ENCODE measurements at regions not wholly inside any gene's neighbourhood (a gene's known extent, or its start where the extent isn't known, plus 50 kb on each side); places are given as distances from the start of the nearest gene placed in this dataset.

DNA sequence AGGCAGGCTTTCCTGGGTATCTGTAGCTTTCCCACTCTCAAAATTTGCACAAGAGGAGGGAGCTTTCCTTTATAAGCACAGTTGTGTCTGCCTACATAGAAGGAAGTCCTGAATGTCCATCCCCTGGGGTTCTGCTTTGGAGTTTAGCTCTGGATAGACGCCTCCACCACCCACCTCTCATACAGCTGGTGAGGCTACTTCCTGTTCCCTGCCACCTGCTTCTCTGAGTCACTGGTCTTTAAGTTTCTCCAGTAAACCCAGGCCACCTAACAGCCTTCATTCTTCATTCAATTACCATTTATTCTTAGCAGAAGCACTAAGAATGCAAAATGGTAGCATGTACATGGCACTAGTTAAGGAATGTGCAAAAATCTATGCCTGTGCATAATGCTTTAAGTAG is 407.8 kb downstream of the CDH2 start:
- H3K36me3 Mint-ChIP-seq (ENCODE audit: low read depth), result no peaks in the 10 kb centered on the region
- intact Hi-C loops (cut with micrococcal nuclease), result no loop called here
- no peak for DNase-seq
- H3K4me1 Mint-ChIP-seq (ENCODE audit: low read depth), result no peaks in the 10 kb centered on the region
- H3K27me3 Mint-ChIP-seq, result no peaks in the 10 kb centered on the region
- H3K4me3 Mint-ChIP-seq, result no peak overlapping the region
- ATAC-seq, result no peak
- H3K27ac Mint-ChIP-seq, result no peak overlapping the region
- ChIA-PET POLR2A (no interaction called here), CTCF (no interaction called here)
- TF ChIP-seq, protein P1, sequence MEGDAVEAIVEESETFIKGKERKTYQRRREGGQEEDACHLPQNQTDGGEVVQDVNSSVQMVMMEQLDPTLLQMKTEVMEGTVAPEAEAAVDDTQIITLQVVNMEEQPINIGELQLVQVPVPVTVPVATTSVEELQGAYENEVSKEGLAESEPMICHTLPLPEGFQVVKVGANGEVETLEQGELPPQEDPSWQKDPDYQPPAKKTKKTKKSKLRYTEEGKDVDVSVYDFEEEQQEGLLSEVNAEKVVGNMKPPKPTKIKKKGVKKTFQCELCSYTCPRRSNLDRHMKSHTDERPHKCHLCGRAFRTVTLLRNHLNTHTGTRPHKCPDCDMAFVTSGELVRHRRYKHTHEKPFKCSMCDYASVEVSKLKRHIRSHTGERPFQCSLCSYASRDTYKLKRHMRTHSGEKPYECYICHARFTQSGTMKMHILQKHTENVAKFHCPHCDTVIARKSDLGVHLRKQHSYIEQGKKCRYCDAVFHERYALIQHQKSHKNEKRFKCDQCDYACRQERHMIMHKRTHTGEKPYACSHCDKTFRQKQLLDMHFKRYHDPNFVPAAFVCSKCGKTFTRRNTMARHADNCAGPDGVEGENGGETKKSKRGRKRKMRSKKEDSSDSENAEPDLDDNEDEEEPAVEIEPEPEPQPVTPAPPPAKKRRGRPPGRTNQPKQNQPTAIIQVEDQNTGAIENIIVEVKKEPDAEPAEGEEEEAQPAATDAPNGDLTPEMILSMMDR (IDR thresholded peaks at IDR 0.05), result no peak
- H3K9me3 Mint-ChIP-seq, result peaks cover 3% of the 10 kb centered on the region

DNA sequence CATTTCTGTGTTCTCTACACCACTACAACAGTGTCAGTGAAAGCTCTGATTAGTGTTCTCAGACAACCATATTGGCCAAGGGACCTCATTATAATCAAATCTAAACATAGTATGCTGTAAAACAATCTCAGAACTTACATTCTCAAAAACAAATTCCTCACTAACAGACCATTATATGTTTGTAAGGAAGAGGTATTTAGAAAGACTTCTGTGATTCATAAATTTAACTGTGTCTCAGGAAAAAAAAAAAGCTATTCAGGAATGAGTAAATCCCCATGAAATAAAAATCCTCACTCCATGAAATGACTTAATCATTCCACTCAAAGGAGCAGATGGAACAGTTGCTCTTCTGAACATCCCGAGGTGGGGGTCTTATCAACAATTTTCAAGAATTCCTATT is 413.0 kb downstream of the CDH2 start:
- intact Hi-C loops (cut with micrococcal nuclease), result no loop called here
- peaks cover 3% of the 10 kb centered on the region for H3K9me3 Mint-ChIP-seq
- ChIA-PET CTCF (no interaction called here), POLR2A (no interaction called here)
- no peaks in the 10 kb centered on the region for H3K4me1 Mint-ChIP-seq (ENCODE audit: low read depth)
- no peak for DNase-seq
- TF ChIP-seq, protein P1 (IDR thresholded peaks at IDR 0.05), result no peak
- H3K4me3 Mint-ChIP-seq, result no peak overlapping the region
- H3K36me3 Mint-ChIP-seq (ENCODE audit: low read depth), result no peaks in the 10 kb centered on the region
- H3K27me3 Mint-ChIP-seq, result no peaks in the 10 kb centered on the region
- ATAC-seq, result no peak
- no peak overlapping the region for H3K27ac Mint-ChIP-seq

DNA sequence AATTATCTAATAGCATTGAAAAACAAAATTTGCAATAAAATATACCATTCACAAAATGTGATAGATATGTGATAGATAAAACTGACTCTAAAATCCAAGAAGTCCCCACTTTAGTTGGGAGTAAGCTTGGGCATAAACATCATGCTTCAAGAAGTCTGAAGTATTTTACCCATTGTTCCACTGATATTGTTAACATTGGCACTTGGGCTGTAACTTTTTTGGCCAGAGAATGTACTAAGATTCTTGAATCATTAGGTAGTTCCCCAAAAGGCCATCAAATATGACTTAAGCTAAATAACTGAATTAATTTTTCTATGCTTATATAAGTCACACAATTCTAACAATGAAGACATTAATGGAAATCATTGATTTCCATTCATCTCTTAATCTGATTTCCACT is 413.6 kb downstream of the CDH2 start:
- no peaks in the 10 kb centered on the region for H3K36me3 Mint-ChIP-seq (ENCODE audit: low read depth)
- no peaks in the 10 kb centered on the region for H3K4me1 Mint-ChIP-seq (ENCODE audit: low read depth)
- no peak overlapping the region for H3K4me3 Mint-ChIP-seq
- intact Hi-C loops (cut with micrococcal nuclease), result no loop called here
- ATAC-seq (no peak), DNase-seq (no peak)
- peaks cover 3% of the 10 kb centered on the region for H3K9me3 Mint-ChIP-seq
- no peaks in the 10 kb centered on the region for H3K27me3 Mint-ChIP-seq
- CTCF ChIA-PET, result no interaction called here
- TF ChIP-seq, protein P1 (IDR thresholded peaks at IDR 0.05), result no peak
- POLR2A ChIA-PET, result no interaction called here
- H3K27ac Mint-ChIP-seq, result no peak overlapping the region

DNA sequence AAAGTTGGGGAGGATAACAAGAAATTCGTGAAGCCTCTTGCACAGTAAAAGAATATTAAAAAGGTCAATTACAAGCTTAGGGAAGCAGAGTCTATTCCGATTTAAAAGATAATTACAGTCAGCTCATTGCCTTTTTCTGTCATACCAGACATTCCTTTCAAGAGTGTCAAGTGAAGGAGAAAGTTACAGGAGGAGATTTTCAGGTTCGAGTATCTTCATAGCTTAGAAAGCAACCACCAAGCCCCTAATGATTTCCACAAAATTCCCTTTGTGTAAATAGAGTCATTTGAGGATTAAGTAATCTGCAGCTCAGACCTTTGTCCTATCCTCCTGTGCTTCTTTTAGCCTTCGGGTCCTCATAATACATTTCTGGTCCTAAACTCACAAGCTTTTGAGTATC is 414.9 kb downstream of the CDH2 start:
- no peaks in the 10 kb centered on the region for H3K36me3 Mint-ChIP-seq (ENCODE audit: low read depth)
- DNase-seq (no peak), ATAC-seq (no peak)
- H3K4me1 Mint-ChIP-seq (ENCODE audit: low read depth), result no peaks in the 10 kb centered on the region
- ChIA-PET CTCF (interaction anchor here (0.8 kb wide), 1 partner anchor 19 kb away, joined by 3 read pairs; no protein-coding TSS in a partner anchor), POLR2A (no interaction called here)
- no peak overlapping the region for H3K4me3 Mint-ChIP-seq
- no peaks in the 10 kb centered on the region for H3K27me3 Mint-ChIP-seq
- intact Hi-C loops (cut with micrococcal nuclease), result no loop called here
- no peaks in the 10 kb centered on the region for H3K9me3 Mint-ChIP-seq
- no peak overlapping the region for H3K27ac Mint-ChIP-seq
- TF ChIP-seq, protein P1 (IDR thresholded peaks at IDR 0.05), result no peak

DNA sequence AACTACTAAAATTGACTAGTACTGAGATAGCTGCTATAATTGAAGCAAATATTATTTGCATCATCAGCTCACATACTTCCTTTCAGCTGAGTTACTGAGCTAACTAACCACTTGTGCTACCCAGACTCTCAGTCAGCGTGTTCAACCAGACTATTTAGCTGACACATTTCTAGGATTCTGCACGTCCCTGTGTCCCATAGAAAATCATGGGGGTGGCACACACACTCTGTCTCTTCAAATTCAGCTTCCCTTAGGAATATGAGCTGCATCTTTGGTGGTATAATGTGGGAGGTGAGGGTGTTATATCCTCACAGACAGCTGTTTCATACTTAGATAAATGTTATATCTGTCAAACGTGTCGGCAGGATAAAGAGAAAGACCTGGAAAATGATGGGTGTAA is 424.0 kb downstream of the CDH2 start:
- Mint-ChIP-seq H3K9me3 (peaks cover 7% of the 10 kb centered on the region), H3K27me3 (no peaks in the 10 kb centered on the region), H3K27ac (no peak overlapping the region), H3K36me3 (ENCODE audit: low read depth) (no peaks in the 10 kb centered on the region), H3K4me3 (no peak overlapping the region), H3K4me1 (ENCODE audit: low read depth) (no peaks in the 10 kb centered on the region)
- DNase-seq, result no peak
- intact Hi-C loops (cut with micrococcal nuclease), result no loop called here
- POLR2A ChIA-PET, result no interaction called here
- ATAC-seq, result no peak
- CTCF ChIA-PET, result interaction anchor here (1.1 to 1.3 kb wide), 2 partner anchors 68 to 148 kb away, joined by 4 read pairs; no protein-coding TSS in a partner anchor
- TF ChIP-seq, protein P1 (IDR thresholded peaks at IDR 0.05), result no peak

Measured in activated CD8-positive, alpha-beta T cell treated with anti-CD3 and anti-CD28 coated beads for 36 hours (primary cell).